Liver (tissue), 7 donors: ENCODE measurements at regions not wholly inside any gene's neighbourhood (a gene's known extent, or its start where the extent isn't known, plus 50 kb on each side); places are given as distances from the start of the nearest gene placed in this dataset.

Experiments used
- DNase-seq: peaks from one replicate; pipeline ENCODE4 v3.0.0-alpha.2; 2017; ENCODE audit warnings: low spot score
- H3K27ac ChIP-seq, 2 donors: one replicate each; pipeline ENCODE4 v1.7.0; 2013; ENCODE audit warnings: inconsistent platforms in 2 of 2, low read length in 2 of 2, control low read depth in 1 of 2, low read depth in 1 of 2, mild to moderate bottlenecking in 1 of 2
- H3K27me3 ChIP-seq, 4 donors: one replicate each; pipeline versions ENCODE4 v1.6.1 to v1.7.0; 2013; ENCODE audit warnings: low read length in 3 of 4, inconsistent platforms in 1 of 4, mild to moderate bottlenecking in 1 of 4, moderate library complexity in 1 of 4; ENCODE audit not compliant: control insufficient read depth in 4 of 4, insufficient read depth in 4 of 4
- H3K36me3 ChIP-seq, 4 donors: one replicate each; pipeline versions ENCODE4 v1.6.1 to v1.7.0; 2013; ENCODE audit warnings: low read length in 3 of 4, mild to moderate bottlenecking in 3 of 4, low read depth in 1 of 4, moderate library complexity in 1 of 4; ENCODE audit not compliant: control insufficient read depth in 4 of 4, insufficient read depth in 3 of 4
- H3K4me1 ChIP-seq, 4 donors: one replicate each; pipeline versions ENCODE4 v1.6.1 to v1.7.0; 2013; ENCODE audit warnings: low read length in 3 of 4, mild to moderate bottlenecking in 3 of 4, moderate library complexity in 1 of 4; ENCODE audit not compliant: control insufficient read depth in 4 of 4, insufficient read depth in 4 of 4
- H3K4me3 ChIP-seq, 3 donors: one replicate each; pipeline versions ENCODE4 v1.6.1 to v1.7.0; 2013; ENCODE audit warnings: low read length in 3 of 3, control low read depth in 1 of 3, low read depth in 1 of 3, mild to moderate bottlenecking in 1 of 3
- H3K9ac ChIP-seq, 2 donors: one replicate each; pipeline ENCODE4 v1.7.0; 2013; ENCODE audit warnings: low read length in 2 of 2, mild to moderate bottlenecking in 2 of 2, moderate library complexity in 2 of 2, control low read depth in 1 of 2, low read depth in 1 of 2
- H3K9me3 ChIP-seq, 4 donors: one replicate each; pipeline versions ENCODE4 v1.6.1 to v1.7.0; 2013; ENCODE audit warnings: low read length in 3 of 4; ENCODE audit not compliant: control insufficient read depth in 4 of 4
- ATF3 ChIP-seq: IDR thresholded peaks from 2 replicates; pipeline ENCODE4 v1.6.1; 2016; ENCODE audit warnings: antibody characterized with exemption
- EGR1 ChIP-seq, 2 donors: IDR thresholded peaks; 2 replicates each; pipeline ENCODE4 v1.6.1; 2016 to 2018; ENCODE audit warnings: antibody characterized with exemption in 2 of 2, low read depth in 2 of 2
- FOXA1 ChIP-seq: IDR thresholded peaks from 2 replicates; pipeline ENCODE4 v1.6.1; 2016; ENCODE audit warnings: antibody characterized with exemption
- FOXA2 ChIP-seq: IDR thresholded peaks from 2 replicates; pipeline ENCODE4 v1.6.1; 2016; ENCODE audit warnings: antibody characterized with exemption
- GABPA ChIP-seq, 2 donors: IDR thresholded peaks in 1 of 2; conservative IDR thresholded peaks in 1 of 2; 2 replicates each; pipeline ENCODE4 v1.6.1; 2016; ENCODE audit warnings: antibody characterized with exemption in 2 of 2, mild to moderate bottlenecking in 1 of 2, moderate library complexity in 1 of 2
- JUND ChIP-seq, 2 donors: IDR thresholded peaks; 2 replicates each; pipeline ENCODE4 v1.6.1; 2016; ENCODE audit warnings: antibody characterized with exemption in 2 of 2
- MAX ChIP-seq: IDR thresholded peaks from 2 replicates; pipeline ENCODE4 v1.6.1; 2016; ENCODE audit warnings: antibody characterized with exemption
- RAD21 ChIP-seq, 2 donors: IDR thresholded peaks; 2 replicates each; pipeline ENCODE4 v1.6.1; 2016; ENCODE audit warnings: antibody characterized with exemption in 2 of 2, mild to moderate bottlenecking in 2 of 2
- REST ChIP-seq: IDR thresholded peaks from 2 replicates; pipeline ENCODE4 v1.6.1; 2016; ENCODE audit warnings: antibody characterized with exemption, mild to moderate bottlenecking
- RXRA ChIP-seq, 2 donors: IDR thresholded peaks; 2 replicates each; pipeline ENCODE4 v1.6.1; 2017 to 2018; ENCODE audit warnings: antibody characterized with exemption in 2 of 2, mild to moderate bottlenecking in 1 of 2
- SP1 ChIP-seq: IDR thresholded peaks from 2 replicates; pipeline ENCODE4 v1.6.1; 2018; ENCODE audit warnings: antibody characterized with exemption, mild to moderate bottlenecking
- TAF1 ChIP-seq: conservative IDR thresholded peaks from 2 replicates; pipeline ENCODE4 v1.6.1; 2016; ENCODE audit warnings: antibody characterized with exemption, mild to moderate bottlenecking
- YY1 ChIP-seq: IDR thresholded peaks from 2 replicates; pipeline ENCODE4 v1.6.1; 2016; ENCODE audit warnings: antibody characterized with exemption, mild to moderate bottlenecking
- ZBTB33 ChIP-seq: IDR thresholded peaks from 2 replicates; pipeline ENCODE4 v1.6.1; 2016; ENCODE audit warnings: antibody characterized with exemption
- WGBS: extraction: QIAGEN DNeasy Blood & Tissue Kit; methylation state at CpG from one replicate; pipeline ENCODE4 v1.1.7; 2013; 5-methylcytosine and 5-hydroxymethylcytosine counted together
- donor health status: healthy.
- donor health status: healthy.
- donor health status: healthy.
- donor health status: healthy.

GRCh38 chr13:105336706-105337576, 1198.5 kb downstream of the EFNB2 start:
- no peak overlapping the region for H3K4me3 ChIP-seq
- H3K4me1 ChIP-seq = no peaks in the 10 kb centered on the region
- no peaks in the 10 kb centered on the region for H3K9me3 ChIP-seq
- no peak overlapping the region for H3K9ac ChIP-seq
- H3K36me3 ChIP-seq = no peaks in the 10 kb centered on the region
- no peak overlapping the region for H3K27ac ChIP-seq
- no peaks in the 10 kb centered on the region for H3K27me3 ChIP-seq
- no peak for DNase-seq
- TF ChIP-seq GABPA (IDR thresholded peaks at IDR 0.05 in 1 of 2, conservative IDR thresholded peaks at IDR 0.05 in 1 of 2) (no peak), REST (no peak), FOXA1 (no peak), MAX (no peak)
- 59% methylated on average over 7 of the region's 7 CpGs for WGBS

- Histone ChIP-seq H3K9me3 (peaks cover 0 to 5% (median 0%) of the 10 kb centered on the region in 4 donors), H3K36me3 (no peaks in the 10 kb centered on the region), H3K4me3 (no peak overlapping the region), H3K4me1 (no peaks in the 10 kb centered on the region), H3K27ac (no peak overlapping the region), H3K9ac (no peak overlapping the region), H3K27me3 (no peaks in the 10 kb centered on the region)
- no peak for DNase-seq
- WGBS = 58% methylated on average over 3 of the region's 3 CpGs
- TF ChIP-seq FOXA2 = no peak
- TF ChIP-seq RAD21 (IDR thresholded peaks at IDR 0.05) = no peak
- TF ChIP-seq RXRA (IDR thresholded peaks at IDR 0.05) = no peak
- TF ChIP-seq FOXA1 = no peak
- no peak for TF ChIP-seq YY1
- TF ChIP-seq ATF3 = no peak
Observed at GRCh38 chr13:105334211-105334610, 1201.3 kb downstream of the EFNB2 start.

- no peak overlapping the region for H3K27ac ChIP-seq
Observed at GRCh38 chr13:105333416-105333815, 1202.0 kb downstream of the EFNB2 start.

More at GRCh38 chr13:105333416-105333815, 1202.0 kb downstream of the EFNB2 start:
- no peaks in the 10 kb centered on the region for H3K27me3 ChIP-seq
- WGBS = 86% methylated on average over 5 of the region's 5 CpGs
- no peak overlapping the region for H3K9ac ChIP-seq
- DNase-seq = no peak
- H3K9me3 ChIP-seq = peaks cover 0 to 5% (median 0%) of the 10 kb centered on the region in 4 donors
- no peaks in the 10 kb centered on the region for H3K4me1 ChIP-seq
- no peak overlapping the region for H3K4me3 ChIP-seq
- no peaks in the 10 kb centered on the region for H3K36me3 ChIP-seq
- TF ChIP-seq RAD21 (IDR thresholded peaks at IDR 0.05) = no peak
- no peak for TF ChIP-seq FOXA2
- no peak for TF ChIP-seq ATF3
- TF ChIP-seq JUND (IDR thresholded peaks at IDR 0.05) = no peak
- TF ChIP-seq TAF1 = no peak
- no peak for TF ChIP-seq GABPA (IDR thresholded peaks at IDR 0.05 in 1 of 2, conservative IDR thresholded peaks at IDR 0.05 in 1 of 2)
- no peak for TF ChIP-seq YY1
- TF ChIP-seq FOXA1 = no peak
- TF ChIP-seq MAX = no peak
- TF ChIP-seq EGR1 (IDR thresholded peaks at IDR 0.05; ENCODE audit: low read depth in 2 of 2) = no peak
- TF ChIP-seq ZBTB33 = no peak
- no peak for TF ChIP-seq REST
- no peak for TF ChIP-seq SP1
- TF ChIP-seq RXRA (IDR thresholded peaks at IDR 0.05) = no peak
